GM21576 (cell line): ENCODE measurements at regions not wholly inside any gene's neighbourhood (a gene's known extent, or its start where the extent isn't known, plus 50 kb on each side); places are given as distances from the start of the nearest gene placed in this dataset.
"Not testable (repeated sequence)": the region's sequence is repeated elsewhere in the genome, so short reads cannot be mapped to it uniquely, and the experiment has no call there.

Source experiments
- ATAC-seq: cut with Tn5 transposase; IDR thresholded peaks from one replicate; pipeline ENCODE4 v1.9.1; 2021; ENCODE audit warnings: mild to moderate bottlenecking, moderate library complexity; ENCODE audit not compliant: unreplicated experiment

GRCh38 chr3:163722405-163722804 is 1355.9 kb downstream of the SI start:
- no peak for ATAC-seq

- ATAC-seq = no peak
These were observed 1356.7 kb downstream of the SI start for GRCh38 chr3:163721596-163721995.

GRCh38 chr3:163717377-163717776 is 1360.9 kb downstream of the SI start:
- no peak for ATAC-seq

GRCh38 chr3:163708428-163708827 is 1369.9 kb downstream of the SI start:
- ATAC-seq = no peak

GRCh38 chr3:163707659-163708058 is 1370.6 kb downstream of the SI start:
- no peak for ATAC-seq

GRCh38 chr3:163698221-163698620 is 1380.1 kb downstream of the SI start:
- ATAC-seq = not testable (repeated sequence)

- no peak for ATAC-seq
These were observed 1385.8 kb downstream of the SI start for GRCh38 chr3:163692494-163692893.

- ATAC-seq = no peak
These were observed 1393.6 kb downstream of the SI start for GRCh38 chr3:163684651-163685050.

- no peak for ATAC-seq
These were observed 1405.3 kb downstream of the SI start for GRCh38 chr3:163672954-163673353.

- ATAC-seq = no peak
These were observed 1407.1 kb downstream of the SI start for GRCh38 chr3:163671201-163671600.

- no peak for ATAC-seq
These were observed 1413.8 kb downstream of the SI start for GRCh38 chr3:163664466-163664865.

GRCh38 chr3:163657088-163657487 is 1421.2 kb downstream of the SI start:
- no peak for ATAC-seq

- no peak for ATAC-seq
These were observed 1423.3 kb downstream of the SI start for GRCh38 chr3:163655021-163655420.

GRCh38 chr3:163644172-163644571 is 1434.1 kb downstream of the SI start:
- no peak for ATAC-seq

- ATAC-seq = no peak
These were observed 1445.6 kb downstream of the SI start for GRCh38 chr3:163632722-163633121.

- no peak for ATAC-seq
These were observed 1451.5 kb downstream of the SI start for GRCh38 chr3:163626753-163627152.

- ATAC-seq = no peak
These were observed 1455.9 kb downstream of the SI start for GRCh38 chr3:163622384-163622783.

- ATAC-seq = no peak
These were observed 1463.4 kb downstream of the SI start for GRCh38 chr3:163614886-163615285.

GRCh38 chr3:163605915-163606314 is 1472.4 kb downstream of the SI start:
- no peak for ATAC-seq

GRCh38 chr3:163601426-163601825 is 1476.9 kb downstream of the SI start:
- ATAC-seq = no peak

- ATAC-seq = no peak
These were observed 1491.0 kb downstream of the SI start for GRCh38 chr3:163587342-163587741.

- ATAC-seq = no peak
These were observed 1495.3 kb downstream of the SI start for GRCh38 chr3:163582967-163583366.

GRCh38 chr3:163577271-163577670 is 1501.0 kb downstream of the SI start:
- ATAC-seq = no peak

GRCh38 chr3:163576314-163576713 is 1502.0 kb downstream of the SI start:
- ATAC-seq = no peak
